DND-41 (cell line): ENCODE measurements at regions not wholly inside any gene's neighbourhood (a gene's known extent, or its start where the extent isn't known, plus 50 kb on each side); places are given as distances from the start of the nearest gene placed in this dataset.

Experiments
- ATAC-seq: fragments of 200-7000 bp; cut with Tn5 transposase; 3 replicates; pipeline ENCODE4 v1.9.1; 2021; ENCODE audit warnings: low read depth; ENCODE audit not compliant: insufficient read depth
- DNase-seq: peaks from one replicate; pipeline ENCODE4 v3.0.0-alpha.2; 2020
- H2AFZ ChIP-seq: 2 replicates; pipeline ENCODE4 v1.6.0; 2012; ENCODE audit warnings: low read depth, low read length
- H3K27ac ChIP-seq: 2 replicates; pipeline ENCODE4 v1.5.1; 2012; ENCODE audit warnings: low read length, inconsistent platforms
- H3K27me3 ChIP-seq: fragments of 200-600 bp; sonication (generic); 2 replicates; pipeline ENCODE4 v1.6.0; 2012; ENCODE audit warnings: low read length, mild to moderate bottlenecking, inconsistent platforms; ENCODE audit not compliant: insufficient read depth, poor library complexity
- H3K36me3 ChIP-seq: 2 replicates; pipeline ENCODE4 v1.5.1; 2012; ENCODE audit warnings: low read length, inconsistent platforms; ENCODE audit not compliant: insufficient read depth
- H3K4me1 ChIP-seq: 2 replicates; pipeline ENCODE4 v1.5.1; 2012; ENCODE audit warnings: mild to moderate bottlenecking, low read length; ENCODE audit not compliant: insufficient read depth
- H3K4me2 ChIP-seq: 2 replicates; pipeline ENCODE4 v1.6.0; 2012; ENCODE audit warnings: mild to moderate bottlenecking, moderate library complexity, low read length, inconsistent platforms; ENCODE audit not compliant: insufficient read depth
- H3K4me3 ChIP-seq, 2 experiments: fragments of 200-600 bp in 1 of 2; shearing (Covaris generic) in 1 of 2; 2 replicates each; pipeline ENCODE4 v1.5.1; 2012 to 2016; ENCODE audit warnings: inconsistent platforms in 2 of 2, low read length in 2 of 2, mild to moderate bottlenecking in 2 of 2, low read depth in 1 of 2, moderate library complexity in 1 of 2
- H3K79me2 ChIP-seq: 2 replicates; pipeline ENCODE4 v1.6.0; 2012; ENCODE audit warnings: low read length, inconsistent platforms; ENCODE audit not compliant: insufficient read depth
- H3K9ac ChIP-seq: 2 replicates; pipeline ENCODE4 v1.6.0; 2012; ENCODE audit warnings: low read depth, mild to moderate bottlenecking, inconsistent platforms, low read length, moderate library complexity
- H3K9me3 ChIP-seq: 2 replicates; pipeline ENCODE4 v1.5.1; 2012; ENCODE audit warnings: low read length, moderate library complexity, mild to moderate bottlenecking, inconsistent platforms; ENCODE audit not compliant: insufficient read depth, severe bottlenecking
- H4K20me1 ChIP-seq: 2 replicates; pipeline ENCODE4 v1.6.0; 2012; ENCODE audit warnings: low read length; ENCODE audit not compliant: insufficient read depth
- CTCF ChIP-seq: IDR thresholded peaks from 2 replicates; pipeline ENCODE4 v1.5.1; 2012; ENCODE audit warnings: borderline replicate concordance, low read length, moderate library complexity, mild to moderate bottlenecking; ENCODE audit not compliant: poor library complexity, severe bottlenecking; ENCODE audit errors: extremely low read depth
- EZH2 ChIP-seq: IDR thresholded peaks from 3 replicates; pipeline ENCODE4 v1.6.1; 2012; ENCODE audit warnings: borderline replicate concordance, low read depth, mild to moderate bottlenecking, moderate library complexity, low read length, inconsistent platforms; ENCODE audit not compliant: severe bottlenecking

- TF ChIP-seq EZH2: no peak
- no peak for TF ChIP-seq CTCF
- no peak overlapping the region for H3K4me2 ChIP-seq
- H3K9me3 ChIP-seq: no peaks in the 10 kb centered on the region
- no peak overlapping the region for H3K9ac ChIP-seq
- H3K4me3 ChIP-seq: no peak overlapping the region
- H4K20me1 ChIP-seq: no peaks in the 10 kb centered on the region
- no peaks in the 10 kb centered on the region for H3K27me3 ChIP-seq
- H2AFZ ChIP-seq: no peak overlapping the region
- no peak for DNase-seq
- ATAC-seq: no peak
- H3K36me3 ChIP-seq: no peaks in the 10 kb centered on the region
- no peaks in the 10 kb centered on the region for H3K4me1 ChIP-seq
- no peaks in the 10 kb centered on the region for H3K79me2 ChIP-seq
- H3K27ac ChIP-seq: no peak overlapping the region
Measured at GRCh38 chr16:51383909-51384308, 232.8 kb upstream of the SALL1 start.

- no peaks in the 10 kb centered on the region for H3K36me3 ChIP-seq
- H2AFZ ChIP-seq: no peak overlapping the region
- H3K4me1 ChIP-seq: no peaks in the 10 kb centered on the region
- TF ChIP-seq CTCF (no peak), EZH2 (no peak)
- no peaks in the 10 kb centered on the region for H3K9me3 ChIP-seq
- H3K27ac ChIP-seq: no peak overlapping the region
- no peak overlapping the region for H3K4me3 ChIP-seq
- H3K4me2 ChIP-seq: no peak overlapping the region
- no peaks in the 10 kb centered on the region for H4K20me1 ChIP-seq
- H3K79me2 ChIP-seq: no peaks in the 10 kb centered on the region
- ATAC-seq: no peak
- DNase-seq: no peak
- no peaks in the 10 kb centered on the region for H3K27me3 ChIP-seq
- no peak overlapping the region for H3K9ac ChIP-seq
Measured at GRCh38 chr16:51382940-51383339, 231.9 kb upstream of the SALL1 start.

- H3K27ac ChIP-seq: no peak overlapping the region
- H3K4me3 ChIP-seq: no peak overlapping the region
- H4K20me1 ChIP-seq: no peaks in the 10 kb centered on the region
- ATAC-seq: no peak
- no peaks in the 10 kb centered on the region for H3K79me2 ChIP-seq
- no peaks in the 10 kb centered on the region for H3K4me1 ChIP-seq
- no peak overlapping the region for H3K9ac ChIP-seq
- H3K4me2 ChIP-seq: no peak overlapping the region
- H2AFZ ChIP-seq: no peak overlapping the region
- no peak for DNase-seq
- H3K27me3 ChIP-seq: no peaks in the 10 kb centered on the region
- TF ChIP-seq EZH2: no peak
- H3K9me3 ChIP-seq: no peaks in the 10 kb centered on the region
- H3K36me3 ChIP-seq: no peaks in the 10 kb centered on the region
Measured at GRCh38 chr16:51382211-51382610, 231.1 kb upstream of the SALL1 start.

GRCh38 chr16:51376080-51376479 is 225.0 kb upstream of the SALL1 start:
- Histone ChIP-seq H3K36me3 (no peaks in the 10 kb centered on the region), H3K27me3 (no peaks in the 10 kb centered on the region), H4K20me1 (no peaks in the 10 kb centered on the region), H3K79me2 (no peaks in the 10 kb centered on the region), H3K4me2 (no peak overlapping the region), H3K27ac (no peak overlapping the region), H3K4me1 (no peaks in the 10 kb centered on the region), H3K9ac (no peak overlapping the region), H3K4me3 (no peak overlapping the region), H2AFZ (no peak overlapping the region), H3K9me3 (no peaks in the 10 kb centered on the region)
- DNase-seq (no peak), ATAC-seq (no peak)
- TF ChIP-seq EZH2 (no peak), CTCF (peak; percentile 17)
